Ectodermal cell (in vitro differentiated cells): ENCODE measurements at regions not wholly inside any gene's neighbourhood (a gene's known extent, or its start where the extent isn't known, plus 50 kb on each side); places are given as distances from the start of the nearest gene placed in this dataset.

Experiments used
- H3K27ac ChIP-seq: 2 replicates; pipeline ENCODE4 v1.7.0; 2013; ENCODE audit warnings: mild to moderate bottlenecking, low read depth, low read length; ENCODE audit not compliant: insufficient read depth, poor library complexity, severe bottlenecking
- H3K27me3 ChIP-seq: 2 replicates; pipeline ENCODE4 v1.7.0; 2013; ENCODE audit warnings: mild to moderate bottlenecking, low read length; ENCODE audit not compliant: insufficient read depth, control insufficient read depth, poor library complexity, severe bottlenecking
- H3K36me3 ChIP-seq: one replicate; pipeline ENCODE4 v1.7.0; 2013; ENCODE audit warnings: low read length; ENCODE audit not compliant: control insufficient read depth, insufficient read depth
- H3K4me1 ChIP-seq: one replicate; pipeline ENCODE4 v1.7.0; 2013; ENCODE audit warnings: low read length; ENCODE audit not compliant: control insufficient read depth, insufficient read depth
- H3K4me3 ChIP-seq: 2 replicates; pipeline ENCODE4 v1.7.0; 2013; ENCODE audit warnings: low read depth, low read length, control low read depth; ENCODE audit not compliant: insufficient read depth
- H3K9me3 ChIP-seq: 2 replicates; pipeline ENCODE4 v1.7.0; 2013; ENCODE audit warnings: mild to moderate bottlenecking, low read length, moderate library complexity; ENCODE audit not compliant: control insufficient read depth
- WGBS, 2 experiments: methylation state at CpG; one replicate each; pipeline ENCODE4 v1.1.7; 2013; ENCODE audit warnings: missing lambda C conversion rate in 2 of 2; 5-methylcytosine and 5-hydroxymethylcytosine counted together

DNA sequence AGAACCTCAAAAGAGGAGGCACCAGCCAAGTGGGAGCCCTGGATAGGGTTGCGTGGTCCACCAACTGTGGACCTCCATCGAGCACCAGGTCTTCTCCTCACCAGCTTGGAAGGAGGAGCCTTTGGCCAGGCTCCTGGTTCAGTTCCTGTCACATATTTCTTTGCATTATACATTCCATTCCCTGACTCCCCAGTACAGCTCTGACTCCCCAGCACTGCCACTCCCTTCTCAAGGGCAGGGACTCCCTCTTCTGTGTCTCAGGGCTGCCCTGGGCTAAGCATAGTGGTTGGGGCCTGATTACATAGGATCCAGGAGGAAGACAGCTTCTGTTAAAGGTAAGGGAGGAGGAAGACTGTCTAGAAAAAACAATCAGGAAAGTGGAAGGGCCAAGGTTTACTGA, 91.1 kb downstream of the MRPL14 start:
- no peaks in the 10 kb centered on the region for H3K36me3 ChIP-seq
- H3K9me3 ChIP-seq: no peaks in the 10 kb centered on the region
- WGBS, 2 experiments: 90 to 92% methylated on average over 2 of the region's 2 CpGs
- no peak overlapping the region for H3K27ac ChIP-seq
- peaks cover 7% of the 10 kb centered on the region for H3K4me1 ChIP-seq
- H3K4me3 ChIP-seq: no peak overlapping the region
- H3K27me3 ChIP-seq: no peaks in the 10 kb centered on the region

GRCh38 chr6:44035621-44036020, 91.6 kb downstream of the MRPL14 start:
- Histone ChIP-seq H3K36me3 (no peaks in the 10 kb centered on the region), H3K27ac (no peak overlapping the region), H3K4me1 (peaks cover 7% of the 10 kb centered on the region), H3K27me3 (no peaks in the 10 kb centered on the region), H3K9me3 (no peaks in the 10 kb centered on the region), H3K4me3 (no peak overlapping the region)
- 93 to 95% methylated on average over 3 of the region's 3 CpGs for WGBS, 2 experiments

DNA sequence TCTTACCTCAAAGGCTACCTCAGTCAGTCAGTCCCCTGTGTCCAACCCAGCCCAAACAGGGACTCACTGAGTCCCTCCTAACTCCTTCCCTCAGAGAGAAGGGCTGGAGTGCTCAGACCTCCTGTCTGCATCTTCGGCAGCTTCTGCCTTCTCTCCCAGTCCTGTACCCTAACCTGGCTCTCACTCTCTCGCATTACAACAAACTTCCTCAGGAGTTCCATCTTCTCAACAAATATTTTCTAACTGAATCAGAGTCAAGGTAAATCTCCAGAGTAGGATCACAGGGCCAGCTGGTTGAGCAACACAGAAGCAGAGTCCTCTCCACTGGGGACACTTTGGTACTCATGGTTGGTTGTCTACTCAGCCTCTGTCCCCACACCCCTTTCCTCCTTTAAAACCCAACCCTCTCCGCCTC, 92.3 kb downstream of the MRPL14 start:
- H3K36me3 ChIP-seq: no peaks in the 10 kb centered on the region
- no peaks in the 10 kb centered on the region for H3K9me3 ChIP-seq
- 87 to 92% methylated on average over 3 of the region's 3 CpGs for WGBS, 2 experiments
- H3K4me1 ChIP-seq: peaks cover 7% of the 10 kb centered on the region
- no peaks in the 10 kb centered on the region for H3K27me3 ChIP-seq
- H3K4me3 ChIP-seq: no peak overlapping the region
- no peak overlapping the region for H3K27ac ChIP-seq

- Histone ChIP-seq H3K4me3 (no peak overlapping the region), H3K36me3 (no peaks in the 10 kb centered on the region), H3K27ac (no peak overlapping the region), H3K27me3 (no peaks in the 10 kb centered on the region), H3K9me3 (no peaks in the 10 kb centered on the region), H3K4me1 (peaks cover 4% of the 10 kb centered on the region)
- WGBS, 2 experiments: 67 to 70% methylated on average over 4 of the region's 4 CpGs
Measured at GRCh38 chr6:44034391-44034861, 92.8 kb downstream of the MRPL14 start.

DNA sequence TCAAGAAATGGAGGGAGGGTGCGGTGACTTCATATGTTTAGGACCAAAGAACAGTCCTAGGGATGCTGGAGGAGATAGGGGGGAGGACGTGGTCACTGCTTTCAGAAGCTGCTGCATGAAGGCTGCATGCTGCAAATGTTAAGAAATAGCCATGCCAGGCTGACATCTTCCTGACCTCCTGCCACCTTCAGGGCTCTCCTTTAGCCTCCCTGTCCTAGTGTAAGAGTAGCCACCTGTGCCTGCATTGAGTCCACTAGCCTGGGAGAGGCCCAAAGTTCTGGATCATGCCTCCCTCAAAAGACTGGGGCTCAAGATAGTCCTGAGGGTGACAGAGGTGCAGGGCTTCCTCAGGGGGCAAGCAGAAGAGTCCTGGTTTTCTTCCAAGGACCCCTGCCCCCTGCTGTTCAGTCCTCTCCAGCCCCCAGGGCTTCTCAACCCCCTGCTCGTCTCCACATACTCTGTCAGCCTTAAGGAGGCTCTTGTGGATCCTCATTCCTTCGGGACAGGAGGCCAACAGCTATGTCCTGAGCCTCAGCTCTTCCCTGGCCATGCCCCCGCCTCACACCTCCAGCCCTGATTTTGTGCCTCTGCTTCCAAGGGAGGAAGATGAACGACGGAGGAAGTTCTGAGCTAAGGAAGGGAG, 96.3 kb downstream of the MRPL14 start:
- H3K27me3 ChIP-seq: no peaks in the 10 kb centered on the region
- H3K4me1 ChIP-seq: no peaks in the 10 kb centered on the region
- no peak overlapping the region for H3K27ac ChIP-seq
- WGBS, 2 experiments: 88 to 94% methylated on average over 7 of the region's 7 CpGs
- no peaks in the 10 kb centered on the region for H3K36me3 ChIP-seq
- no peaks in the 10 kb centered on the region for H3K9me3 ChIP-seq
- no peak overlapping the region for H3K4me3 ChIP-seq

- Histone ChIP-seq H3K27me3 (no peaks in the 10 kb centered on the region), H3K4me1 (peaks cover 3% of the 10 kb centered on the region), H3K9me3 (no peaks in the 10 kb centered on the region), H3K36me3 (no peaks in the 10 kb centered on the region), H3K27ac (no peak overlapping the region), H3K4me3 (no peak overlapping the region)
- WGBS, 2 experiments: 89 to 98% methylated on average over 4 of the region's 4 CpGs
Measured at GRCh38 chr6:44029444-44030185, 97.6 kb downstream of the MRPL14 start.

DNA sequence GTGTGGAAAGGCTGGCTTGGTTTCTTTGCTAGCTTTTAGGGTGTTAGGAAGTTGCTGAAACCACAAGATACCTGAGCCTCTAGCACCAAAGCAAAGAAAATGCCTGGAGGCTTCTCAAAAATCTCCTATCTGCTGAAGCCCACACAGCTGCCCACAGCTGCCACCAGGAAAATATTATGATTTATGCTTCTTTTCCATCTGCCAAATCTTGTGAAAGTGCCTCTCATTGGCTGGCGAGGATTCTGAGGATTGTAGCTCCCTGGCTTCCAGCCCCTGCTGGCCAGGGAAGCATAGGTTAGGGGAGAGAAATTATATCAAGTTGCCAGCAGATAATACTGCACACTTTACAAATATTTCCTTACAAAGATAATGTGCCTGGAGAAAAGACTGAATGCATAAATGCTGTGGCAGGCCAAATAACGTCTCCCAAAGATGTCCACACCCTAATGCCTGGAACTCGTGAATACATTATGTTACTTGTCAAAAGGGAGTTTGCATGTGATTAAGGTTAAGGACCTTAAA, 98.4 kb downstream of the MRPL14 start:
- Histone ChIP-seq H3K27ac (no peak overlapping the region), H3K27me3 (no peaks in the 10 kb centered on the region), H3K9me3 (no peaks in the 10 kb centered on the region), H3K4me1 (peaks cover 3% of the 10 kb centered on the region), H3K4me3 (no peak overlapping the region), H3K36me3 (no peaks in the 10 kb centered on the region)
- WGBS, 2 experiments: 89 to 96% methylated on average over 3 of the region's 3 CpGs

GRCh38 chr6:44025226-44025625, 102.0 kb downstream of the MRPL14 start:
- WGBS, 2 experiments: 86 to 93% methylated on average over 3 to 4 of the region's 4 CpGs
- no peak overlapping the region for H3K27ac ChIP-seq
- no peaks in the 10 kb centered on the region for H3K36me3 ChIP-seq

DNA sequence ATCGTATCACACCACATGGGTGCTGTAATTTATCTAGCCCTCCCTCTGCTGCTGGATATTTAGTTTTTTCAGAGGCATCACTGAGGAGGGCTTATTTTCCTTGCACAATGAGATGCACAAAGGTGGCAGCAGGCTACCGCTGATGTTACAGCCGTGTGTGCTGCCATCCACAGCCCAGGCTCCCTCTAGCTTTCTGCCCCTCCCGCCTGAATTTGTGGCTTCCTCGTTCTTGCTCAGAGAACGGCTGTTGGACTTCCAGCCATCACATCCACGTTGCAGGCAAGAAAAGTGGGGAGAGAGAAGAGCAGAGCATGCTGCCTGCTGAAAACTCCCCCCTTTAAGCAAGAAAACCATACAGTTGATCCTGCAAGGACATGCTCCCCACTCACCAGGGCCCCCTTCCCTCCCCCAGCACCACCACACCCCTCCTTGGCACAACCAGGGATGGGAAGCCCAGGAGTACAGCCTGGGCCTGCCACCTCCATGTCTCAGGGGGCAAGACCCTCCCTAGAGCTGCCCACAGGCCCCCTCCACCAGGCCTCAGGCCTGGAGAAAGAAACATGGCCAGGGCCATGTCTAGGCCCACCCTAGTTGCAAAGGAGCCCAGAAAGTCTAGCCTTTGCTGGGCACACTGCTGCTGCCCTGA, 102.6 kb downstream of the MRPL14 start:
- Histone ChIP-seq H3K4me3 (no peak overlapping the region), H3K27ac (no peak overlapping the region), H3K27me3 (no peaks in the 10 kb centered on the region), H3K4me1 (peaks cover 9% of the 10 kb centered on the region), H3K9me3 (no peaks in the 10 kb centered on the region), H3K36me3 (no peaks in the 10 kb centered on the region)
- WGBS, 2 experiments: 60 to 72% methylated on average over 7 of the region's 7 CpGs

More at GRCh38 chr6:44025226-44025625, 102.0 kb downstream of the MRPL14 start:
- no peak overlapping the region for H3K4me3 ChIP-seq
- H3K4me1 ChIP-seq: peaks cover 9% of the 10 kb centered on the region
- H3K9me3 ChIP-seq: no peaks in the 10 kb centered on the region
- H3K27me3 ChIP-seq: no peaks in the 10 kb centered on the region
